H1 (cell line): ENCODE measurements at regions not wholly inside any gene's neighbourhood (a gene's known extent, or its start where the extent isn't known, plus 50 kb on each side); places are given as distances from the start of the nearest gene placed in this dataset.

ENCODE experiments used
- CTCF ChIA-PET: fragments of 300-600 bp; sonication (Branson Sonifier 250); formaldehyde crosslinking; loops from one replicate; lab custom pipeline; 2021; ENCODE audit not compliant: partially characterized antibody; lab: Charles Lee
- POLR2A ChIA-PET: fragments of 300-600 bp; sonication (Branson Sonifier 250); formaldehyde crosslinking; loops from one replicate; lab custom pipeline; 2021; ENCODE audit warnings: inconsistent platforms; ENCODE audit not compliant: partially characterized antibody; lab: Charles Lee
- DNase-seq, 2 experiments: peaks; one replicate each; pipeline versions ENCODE4 v3.0.0 to v3.0.0-alpha.2; 2010 to 2022; ENCODE audit warnings: low spot score in 2 of 2, low read depth in 1 of 2, mixed read lengths in 1 of 2
- FAIRE-seq: peaks from 2 replicates; lab custom pipeline; 2011; peaks lifted over from hg19 to GRCh38; lab: Jason Lieb, UNC
- H2AFZ ChIP-seq: 2 replicates; pipeline ENCODE4 v1.8.1; 2012; ENCODE audit warnings: low read length, inconsistent platforms
- H2AK5ac ChIP-seq: 2 replicates; pipeline ENCODE4 v1.6.1; 2013; ENCODE audit warnings: low read depth, low read length
- H2BK120ac ChIP-seq: replicated peaks from 2 replicates; pipeline ENCODE3; 2013; ENCODE audit warnings: low read depth, low read length, inconsistent platforms
- H2BK12ac ChIP-seq: 2 replicates; pipeline ENCODE4 v1.6.1; 2013; ENCODE audit warnings: low read depth, low read length
- H2BK15ac ChIP-seq: 2 replicates; pipeline ENCODE4 v1.6.1; 2013; ENCODE audit warnings: low read length
- H2BK20ac ChIP-seq: 2 replicates; pipeline ENCODE4 v1.6.1; 2013; ENCODE audit warnings: low read length
- H2BK5ac ChIP-seq: 2 replicates; pipeline ENCODE4 v1.6.1; 2013; ENCODE audit warnings: low read depth, low read length
- H3K14ac ChIP-seq: 2 replicates; pipeline ENCODE4 v1.6.1; 2013; ENCODE audit warnings: inconsistent platforms; ENCODE audit not compliant: insufficient read length
- H3K18ac ChIP-seq: 2 replicates; pipeline ENCODE4 v1.6.1; 2013; ENCODE audit warnings: low read length; ENCODE audit errors: extremely low read depth
- H3K23ac ChIP-seq: 2 replicates; pipeline ENCODE4 v1.6.1; 2013; ENCODE audit warnings: inconsistent platforms; ENCODE audit not compliant: insufficient read length
- H3K23me2 ChIP-seq: 2 replicates; pipeline ENCODE4 v1.6.1; 2013; ENCODE audit warnings: low read depth, low read length
- H3K27ac ChIP-seq: 2 replicates; pipeline ENCODE4 v1.6.1; 2011; ENCODE audit warnings: low read depth, low read length, inconsistent platforms
- H3K27me3 ChIP-seq, 4 experiments: replicated peaks in 1 of 4; 1 replicate in 1 of 4; 2 replicates in 3 of 4; pipeline versions ENCODE4 v1.6.1 to v1.8.1; 2011 to 2013; ENCODE audit warnings: low read length in 3 of 4, mild to moderate bottlenecking in 3 of 4, inconsistent platforms in 2 of 4, mixed read lengths in 2 of 4, moderate library complexity in 1 of 4; ENCODE audit not compliant: control insufficient read depth in 3 of 4, insufficient read depth in 3 of 4; ENCODE audit errors: extremely low read depth in 1 of 4
- H3K36me3 ChIP-seq, 4 experiments: 2 replicates each; pipeline versions ENCODE4 v1.6.1 to v1.8.1; 2011 to 2013; ENCODE audit warnings: mild to moderate bottlenecking in 4 of 4, low read length in 3 of 4, moderate library complexity in 2 of 4, control low read depth in 1 of 4, inconsistent platforms in 1 of 4; ENCODE audit not compliant: insufficient read depth in 4 of 4, control insufficient read depth in 2 of 4
- H3K4ac ChIP-seq: replicated peaks from 2 replicates; pipeline ENCODE3; 2013; ENCODE audit warnings: low read length, low read depth, mixed read lengths, inconsistent platforms; ENCODE audit not compliant: insufficient read length
- H3K4me1 ChIP-seq, 4 experiments: replicated peaks in 1 of 4; 1 replicate in 1 of 4; 2 replicates in 3 of 4; pipeline versions ENCODE4 v1.6.1 to v1.8.1; 2011 to 2013; ENCODE audit warnings: low read length in 3 of 4, inconsistent platforms in 2 of 4, mixed read lengths in 1 of 4; ENCODE audit not compliant: insufficient read depth in 4 of 4, control insufficient read depth in 3 of 4
- H3K4me2 ChIP-seq, 2 experiments: 2 replicates each; pipeline versions ENCODE4 v1.6.1 to v1.8.1; 2011 to 2013; ENCODE audit warnings: low read depth in 2 of 2, low read length in 2 of 2, control low read depth in 1 of 2, inconsistent platforms in 1 of 2, mild to moderate bottlenecking in 1 of 2; ENCODE audit not compliant: insufficient read depth in 1 of 2
- H3K4me3 ChIP-seq, 4 experiments: fragments of 200-600, 300-600 bp in 1 of 4; sonication (generic), shearing (Covaris generic), sonication (Bioruptor Twin) in 1 of 4; 2 replicates each; pipeline versions ENCODE4 v1.5.1 to v1.8.1; 2011 to 2016; ENCODE audit warnings: low read length in 4 of 4, low read depth in 3 of 4, control low read depth in 2 of 4, inconsistent platforms in 2 of 4, mild to moderate bottlenecking in 2 of 4, mixed read lengths in 1 of 4, moderate library complexity in 1 of 4; ENCODE audit not compliant: insufficient read depth in 2 of 4; ENCODE audit errors: extremely low read depth in 1 of 4
- H3K56ac ChIP-seq: replicated peaks from 2 replicates; pipeline ENCODE3; 2013; ENCODE audit warnings: low read depth, mild to moderate bottlenecking, mixed read lengths, low read length, inconsistent platforms; ENCODE audit not compliant: insufficient read length
- H3K79me1 ChIP-seq: 2 replicates; pipeline ENCODE4 v1.6.1; 2013; ENCODE audit warnings: low read depth, low read length, control low read depth
- H3K79me2 ChIP-seq, 2 experiments: 2 replicates each; pipeline versions ENCODE4 v1.6.1 to v1.8.1; 2012 to 2013; ENCODE audit warnings: low read length in 2 of 2, mild to moderate bottlenecking in 2 of 2, inconsistent platforms in 1 of 2; ENCODE audit not compliant: insufficient read depth in 2 of 2, control insufficient read depth in 1 of 2
- H3K9ac ChIP-seq, 4 experiments: replicated peaks in 1 of 4; 1 replicate in 1 of 4; 2 replicates in 3 of 4; pipeline versions ENCODE4 v1.6.1 to v1.8.1; 2011 to 2013; ENCODE audit warnings: low read depth in 3 of 4, low read length in 3 of 4, control low read depth in 2 of 4, mild to moderate bottlenecking in 2 of 4, moderate library complexity in 2 of 4, inconsistent platforms in 1 of 4; ENCODE audit errors: extremely low read depth in 1 of 4
- H3K9me3 ChIP-seq, 2 experiments: 2 replicates each; pipeline versions ENCODE4 v1.6.1 to v1.8.1; 2012 to 2013; ENCODE audit warnings: mild to moderate bottlenecking in 2 of 2, moderate library complexity in 2 of 2, control low read depth in 1 of 2, inconsistent platforms in 1 of 2, low read depth in 1 of 2, low read length in 1 of 2, mixed read lengths in 1 of 2; ENCODE audit not compliant: insufficient read depth in 2 of 2
- H4K20me1 ChIP-seq, 2 experiments: replicated peaks in 1 of 2; 2 replicates each; pipeline versions ENCODE3 to v1.8.1; 2011 to 2013; ENCODE audit warnings: inconsistent platforms in 2 of 2, low read length in 2 of 2, mild to moderate bottlenecking in 1 of 2; ENCODE audit not compliant: insufficient read depth in 2 of 2, control insufficient read depth in 1 of 2
- H4K5ac ChIP-seq: 2 replicates; pipeline ENCODE4 v1.6.1; 2013; ENCODE audit warnings: low read length, low read depth, mixed read lengths, inconsistent platforms; ENCODE audit not compliant: insufficient read length
- H4K8ac ChIP-seq: 2 replicates; pipeline ENCODE4 v1.8.0; 2013; ENCODE audit warnings: mild to moderate bottlenecking, moderate library complexity, low read length, inconsistent platforms; ENCODE audit not compliant: insufficient read depth; ENCODE audit errors: extremely low read depth
- H4K91ac ChIP-seq: replicated peaks from 2 replicates; pipeline ENCODE3; 2013; ENCODE audit warnings: low read length, mixed read lengths, inconsistent platforms; ENCODE audit not compliant: insufficient read length
- CBX5 ChIP-seq: fragments of 300-800, 300-1000 bp; sonication (generic); IDR thresholded peaks from 2 replicates; pipeline ENCODE4 v1.7.1; 2016; ENCODE audit warnings: antibody characterized with exemption, low read length, low read depth
- RAD21 ChIP-seq, 2 experiments: IDR thresholded peaks in 1 of 2; conservative IDR thresholded peaks in 1 of 2; 2 replicates each; pipeline ENCODE4 v1.6.1; 2011; ENCODE audit warnings: low read depth in 2 of 2, low read length in 2 of 2, improper control_type of control experiment in 1 of 2, inconsistent platforms in 1 of 2, mild to moderate bottlenecking in 1 of 2, moderate library complexity in 1 of 2
- whole genome bisulfite sequencing, 2 experiments: shearing (Covaris generic) in 1 of 2; methylation state at CpG; one replicate each; pipeline versions ENCODE4 v1.1.6 to v1.1.7; 2013 to 2015; ENCODE audit warnings: low lambda C conversion rate in 2 of 2, mixed read lengths in 2 of 2, inconsistent platforms in 1 of 2, low coverage in 1 of 2, missing lambda C conversion rate in 1 of 2; ENCODE audit not compliant: insufficient replicate concordance in 2 of 2, insufficient coverage in 1 of 2, insufficient read length in 1 of 2; ENCODE audit errors: extremely low coverage in 1 of 2, missing lambda C conversion rate in 1 of 2; 5-methylcytosine and 5-hydroxymethylcytosine counted together
- TF ChIP-seq, protein P1 (sequence below), 3 experiments: IDR thresholded peaks; 1 replicate in 2 of 3; 2 replicates in 1 of 3; pipeline versions ENCODE4 v1.5.1 to v1.6.1; 2011; ENCODE audit warnings: low read length in 3 of 3, mild to moderate bottlenecking in 3 of 3, inconsistent platforms in 2 of 3, low read depth in 1 of 3, moderate library complexity in 1 of 3; ENCODE audit not compliant: insufficient read depth in 1 of 3; ENCODE audit errors: control extremely low read depth in 1 of 3

DNA sequence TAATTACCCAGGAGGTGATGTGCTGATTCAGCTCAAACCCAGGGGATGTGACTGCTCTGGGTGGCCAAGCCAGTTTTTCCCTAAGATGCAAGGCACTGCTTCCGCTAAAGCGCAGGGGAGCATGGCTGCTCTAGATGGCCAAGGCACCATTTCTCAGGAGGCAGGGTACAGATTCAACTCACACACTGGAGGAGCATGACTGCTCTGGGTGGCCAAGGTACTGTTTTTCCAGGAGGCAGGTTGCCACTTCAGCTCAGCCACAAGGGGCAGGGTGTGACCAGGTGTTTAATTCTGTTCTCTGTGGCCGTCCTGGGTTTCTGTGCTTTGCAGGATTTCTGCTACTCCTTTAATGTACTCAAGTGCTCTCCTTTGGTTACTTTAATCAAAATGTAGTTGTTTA lies 659.3 kb upstream of the ARRDC4 start:
- H4K91ac ChIP-seq: no peak overlapping the region
- H2BK20ac ChIP-seq: no peak overlapping the region
- H2BK5ac ChIP-seq: no peak overlapping the region
- H3K27ac ChIP-seq: no peak overlapping the region
- H3K36me3 ChIP-seq: no peaks in the 10 kb centered on the region
- H2BK15ac ChIP-seq: no peak overlapping the region
- H4K5ac ChIP-seq: no peak overlapping the region
- H3K9me3 ChIP-seq: no peaks in the 10 kb centered on the region
- POLR2A ChIA-PET: no interaction called here
- H4K8ac ChIP-seq: no peak overlapping the region
- H2AFZ ChIP-seq: no peak overlapping the region
- no peak overlapping the region for H3K4me2 ChIP-seq
- peaks cover 0 to 3% of the 10 kb centered on the region in 2 experiments; a peak in 1 of 4 replicates for H3K79me2 ChIP-seq
- no peaks in the 10 kb centered on the region for H3K27me3 ChIP-seq
- CTCF ChIA-PET: interaction anchor here (0.6 to 2.1 kb wide), 5 partner anchors 10 to 137 kb away, joined by 3 to 6 read pairs (median 5); no protein-coding TSS in a partner anchor
- DNase-seq: no peak
- H3K79me1 ChIP-seq: peaks cover 4% of the 10 kb centered on the region
- H2BK12ac ChIP-seq: no peak overlapping the region
- H3K23me2 ChIP-seq: no peaks in the 10 kb centered on the region
- H3K4me1 ChIP-seq: no peaks in the 10 kb centered on the region
- H3K9ac ChIP-seq: no peak overlapping the region
- H3K23ac ChIP-seq: no peak overlapping the region
- no peak overlapping the region for H3K18ac ChIP-seq
- no peak overlapping the region for H3K4ac ChIP-seq
- H3K14ac ChIP-seq: no peak overlapping the region
- H4K20me1 ChIP-seq: peaks cover 0 to 1% of the 10 kb centered on the region in 2 experiments
- no peak overlapping the region for H3K56ac ChIP-seq
- no peak for FAIRE-seq
- TF ChIP-seq CBX5: no peak
- TF ChIP-seq, protein P1, sequence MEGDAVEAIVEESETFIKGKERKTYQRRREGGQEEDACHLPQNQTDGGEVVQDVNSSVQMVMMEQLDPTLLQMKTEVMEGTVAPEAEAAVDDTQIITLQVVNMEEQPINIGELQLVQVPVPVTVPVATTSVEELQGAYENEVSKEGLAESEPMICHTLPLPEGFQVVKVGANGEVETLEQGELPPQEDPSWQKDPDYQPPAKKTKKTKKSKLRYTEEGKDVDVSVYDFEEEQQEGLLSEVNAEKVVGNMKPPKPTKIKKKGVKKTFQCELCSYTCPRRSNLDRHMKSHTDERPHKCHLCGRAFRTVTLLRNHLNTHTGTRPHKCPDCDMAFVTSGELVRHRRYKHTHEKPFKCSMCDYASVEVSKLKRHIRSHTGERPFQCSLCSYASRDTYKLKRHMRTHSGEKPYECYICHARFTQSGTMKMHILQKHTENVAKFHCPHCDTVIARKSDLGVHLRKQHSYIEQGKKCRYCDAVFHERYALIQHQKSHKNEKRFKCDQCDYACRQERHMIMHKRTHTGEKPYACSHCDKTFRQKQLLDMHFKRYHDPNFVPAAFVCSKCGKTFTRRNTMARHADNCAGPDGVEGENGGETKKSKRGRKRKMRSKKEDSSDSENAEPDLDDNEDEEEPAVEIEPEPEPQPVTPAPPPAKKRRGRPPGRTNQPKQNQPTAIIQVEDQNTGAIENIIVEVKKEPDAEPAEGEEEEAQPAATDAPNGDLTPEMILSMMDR (IDR thresholded peaks at IDR 0.05; ENCODE audit: control extremely low read depth in 1 of 3, insufficient read depth in 1 of 3, low read depth in 1 of 3, low read length in 3 of 3): peak; percentile 7 to 60 (median 49); a peak in 2 of 4 replicates
- peak; percentile 45 to 49 for TF ChIP-seq RAD21 (IDR thresholded peaks at IDR 0.05 in 1 of 2, conservative IDR thresholded peaks at IDR 0.05 in 1 of 2; ENCODE audit: low read depth in 2 of 2, low read length in 2 of 2)
- H2BK120ac ChIP-seq: no peak overlapping the region
- H2AK5ac ChIP-seq: no peak overlapping the region
- WGBS, 2 experiments: 96% methylated on average over 3 of the region's 3 CpGs; no CpG with 5 or more reads in 1 of the 2 experiments
- H3K4me3 ChIP-seq: no peak overlapping the region
